Adrenal gland (tissue), 5 donors: ENCODE measurements at regions not wholly inside any gene's neighbourhood (a gene's known extent, or its start where the extent isn't known, plus 50 kb on each side); places are given as distances from the start of the nearest gene placed in this dataset.

Source experiments
- CTCF ChIP-seq, 6 experiments: fragments of 450-650 bp in 4 of 6; fragments of 200-600 bp in 2 of 6; sonication (generic) in 1 of 6; IDR thresholded peaks; 1 replicate in 5 of 6; 2 replicates in 1 of 6; pipeline versions ENCODE4 v1.5.1 to v1.8.0; 2016 to 2021; ENCODE audit warnings: antibody characterized with exemption in 6 of 6, mild to moderate bottlenecking in 2 of 6, moderate library complexity in 1 of 6
- POLR2A ChIP-seq, 2 donors: fragments of 450-650 bp; IDR thresholded peaks; one replicate each; pipeline ENCODE4 v1.6.1; 2017; ENCODE audit warnings: antibody characterized with exemption in 2 of 2, mild to moderate bottlenecking in 2 of 2, moderate library complexity in 1 of 2
- donor health status: DM: no; HTN: no; CAD: no.

GRCh38 chr5:20088361-20088760 is 100.4 kb upstream of the CDH18 start:
- TF ChIP-seq CTCF (IDR thresholded peaks at IDR 0.05) (no peak), POLR2A (IDR thresholded peaks at IDR 0.05) (no peak)
